IPS-NIHi7 (cell line): ENCODE measurements at regions not wholly inside any gene's neighbourhood (a gene's known extent, or its start where the extent isn't known, plus 50 kb on each side); places are given as distances from the start of the nearest gene placed in this dataset.
"Not testable (repeated sequence)": the region's sequence is repeated elsewhere in the genome, so short reads cannot be mapped to it uniquely, and the experiment has no call there.

ENCODE experiments used
- DNase-seq: peaks from one replicate; pipeline ENCODE4 v3.0.0; 2012; ENCODE audit warnings: mixed read lengths; ENCODE audit errors: extremely low spot score

GRCh38 chr10:100638969-100639368 is 103.2 kb downstream of the HIF1AN start:
- DNase-seq, result not testable (repeated sequence)

GRCh38 chr10:100642295-100642994 is 102.9 kb upstream of the PAX2 start:
- peak; percentile 73 for DNase-seq

- no peak for DNase-seq
Measured at GRCh38 chr10:100645091-100645490, 100.3 kb upstream of the PAX2 start.

GRCh38 chr10:100645613-100646392 is 99.6 kb upstream of the PAX2 start:
- no peak for DNase-seq

DNA sequence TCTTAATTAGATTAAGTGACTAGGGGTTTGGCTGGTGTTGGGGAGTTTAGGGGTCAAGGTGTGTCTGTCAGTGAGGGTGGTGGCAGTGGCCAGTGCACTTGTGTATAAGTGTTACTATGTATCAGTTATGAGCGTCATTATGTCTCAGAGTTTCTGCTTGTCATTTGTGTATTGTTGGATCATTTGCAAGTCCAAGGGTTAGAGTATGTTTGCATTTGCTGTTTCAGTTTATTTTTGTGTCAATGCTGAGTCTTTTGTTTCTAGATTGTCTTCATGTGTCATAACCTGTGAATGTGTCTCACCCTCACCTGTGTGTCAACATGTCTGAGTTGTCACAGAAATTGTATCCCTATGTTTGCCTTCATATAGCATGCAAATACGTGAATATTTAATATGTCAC is 97.5 kb upstream of the PAX2 start:
- DNase-seq, result no peak

- no peak for DNase-seq
Measured at GRCh38 chr10:100650693-100651092, 94.7 kb upstream of the PAX2 start.

DNA sequence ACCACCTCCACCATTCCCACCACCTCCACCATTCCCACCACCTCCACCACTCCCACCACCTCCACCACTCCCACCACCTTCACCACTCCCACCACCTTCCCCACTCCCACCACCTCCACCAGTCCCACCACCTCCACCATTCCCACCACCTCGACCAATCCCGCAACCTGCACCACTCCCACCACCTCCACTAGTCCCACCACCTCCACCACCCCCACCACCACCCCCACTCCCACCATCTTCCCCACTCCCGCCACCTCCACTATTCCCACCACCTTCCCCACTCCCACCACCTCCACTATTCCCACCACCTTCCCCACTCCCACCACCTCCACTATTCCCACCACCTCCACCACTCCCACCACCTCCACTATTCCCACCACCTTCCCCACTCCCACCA is 94.3 kb upstream of the PAX2 start:
- not testable (repeated sequence) for DNase-seq

DNA sequence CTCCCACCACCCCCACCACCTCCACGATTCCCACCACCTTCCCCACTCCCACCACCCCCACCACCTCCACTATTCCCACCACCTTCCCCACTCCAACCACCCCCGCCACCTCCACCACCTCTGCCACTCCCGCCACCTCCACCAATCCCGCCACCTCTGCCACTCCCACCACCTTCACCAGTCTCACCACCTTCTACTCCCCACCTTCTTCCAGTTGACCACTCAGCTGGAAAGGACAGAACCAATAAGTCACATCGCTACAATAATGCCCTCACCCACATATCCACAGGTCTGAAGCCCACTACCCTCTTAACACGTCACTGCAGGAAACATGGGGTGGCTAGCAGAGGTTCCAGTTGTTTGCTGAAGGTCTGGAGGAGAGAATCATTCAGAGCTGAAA is 93.5 kb upstream of the PAX2 start:
- no peak for DNase-seq

DNA sequence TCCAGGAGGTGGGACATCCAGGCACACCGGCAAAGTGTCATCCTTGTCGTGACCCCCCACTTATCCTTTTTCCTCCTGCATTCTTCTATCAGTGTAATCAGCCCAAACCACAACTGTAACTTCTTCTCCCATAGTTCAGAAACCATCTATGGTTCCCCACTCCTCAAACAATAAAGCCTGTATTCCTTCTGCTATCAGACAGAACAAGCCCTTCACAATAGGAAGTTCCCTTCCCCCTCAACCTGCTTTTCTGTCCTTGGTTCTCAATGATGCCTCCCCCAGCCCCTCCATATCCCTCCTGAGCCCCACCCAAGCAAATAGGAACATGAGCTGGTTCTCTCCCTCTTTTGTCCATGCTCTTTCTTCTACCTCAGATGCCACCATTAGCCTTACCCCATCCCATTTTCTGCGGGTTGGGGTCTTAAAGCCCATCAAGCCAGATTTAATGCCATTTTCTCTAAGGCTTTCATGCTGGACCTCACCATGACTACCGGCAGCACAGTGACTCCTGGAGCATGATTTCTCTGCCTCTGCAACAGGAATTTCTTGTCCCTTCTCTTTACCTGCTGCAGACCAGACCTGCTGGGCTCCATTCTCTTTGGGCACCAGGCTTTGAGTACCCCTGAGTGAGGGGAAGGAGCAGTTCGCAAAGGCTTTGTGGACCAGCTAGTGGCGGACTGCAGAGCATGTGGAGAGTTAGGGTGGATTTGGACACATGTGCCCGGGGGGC is 92.8 kb upstream of the PAX2 start:
- DNase-seq, result no peak

- no peak for DNase-seq
Measured at GRCh38 chr10:100653238-100653956, 92.0 kb upstream of the PAX2 start.

GRCh38 chr10:100653957-100654781 is 91.2 kb upstream of the PAX2 start:
- peak; percentile 59 for DNase-seq

GRCh38 chr10:100654782-100655325 is 90.5 kb upstream of the PAX2 start:
- peak; percentile 54 for DNase-seq

GRCh38 chr10:100655326-100655759 is 90.0 kb upstream of the PAX2 start:
- DNase-seq, result no peak

GRCh38 chr10:100655760-100656421 is 89.5 kb upstream of the PAX2 start:
- DNase-seq, result no peak

GRCh38 chr10:100656454-100656853 is 88.9 kb upstream of the PAX2 start:
- peak; percentile 86 for DNase-seq

- no peak for DNase-seq
Measured at GRCh38 chr10:100658269-100658668, 87.1 kb upstream of the PAX2 start.

DNA sequence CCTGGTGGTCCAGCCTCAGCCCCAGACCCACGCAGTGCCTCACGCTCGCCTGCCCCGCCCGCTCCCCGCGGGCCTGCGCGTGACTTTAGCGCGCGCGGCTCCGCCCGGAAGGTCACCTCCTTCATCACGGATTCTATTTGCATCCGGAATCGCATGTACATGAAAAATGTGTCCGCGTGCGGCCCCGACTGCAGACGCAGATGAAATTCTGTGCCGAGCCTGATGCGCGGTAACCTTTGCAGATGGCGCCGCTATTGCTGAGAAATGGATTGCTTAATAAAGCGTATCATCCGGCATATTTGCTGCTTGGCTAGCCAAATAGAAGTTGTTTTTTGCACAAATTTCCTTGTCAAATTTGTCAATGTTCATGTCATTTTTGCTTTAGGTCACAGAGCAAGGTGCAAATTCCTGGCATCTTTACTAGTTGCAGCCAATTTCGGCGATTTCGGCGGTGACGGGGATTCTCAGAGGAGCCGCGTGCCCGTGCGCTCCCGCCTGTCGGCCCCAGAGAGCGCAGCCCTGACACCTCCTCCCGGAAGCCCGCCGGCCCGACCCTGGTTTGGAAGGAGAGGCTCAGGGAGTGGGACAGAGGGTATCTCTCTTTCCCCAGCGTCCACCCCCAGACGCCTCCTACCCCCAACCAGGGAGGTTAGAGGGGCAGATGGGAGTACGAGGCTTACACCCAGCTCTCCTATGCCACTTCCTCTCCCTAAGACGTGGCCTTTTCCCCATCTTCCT is 85.9 kb upstream of the PAX2 start:
- no peak for DNase-seq

GRCh38 chr10:100660365-100660764 is 85.0 kb upstream of the PAX2 start:
- DNase-seq, result no peak

DNA sequence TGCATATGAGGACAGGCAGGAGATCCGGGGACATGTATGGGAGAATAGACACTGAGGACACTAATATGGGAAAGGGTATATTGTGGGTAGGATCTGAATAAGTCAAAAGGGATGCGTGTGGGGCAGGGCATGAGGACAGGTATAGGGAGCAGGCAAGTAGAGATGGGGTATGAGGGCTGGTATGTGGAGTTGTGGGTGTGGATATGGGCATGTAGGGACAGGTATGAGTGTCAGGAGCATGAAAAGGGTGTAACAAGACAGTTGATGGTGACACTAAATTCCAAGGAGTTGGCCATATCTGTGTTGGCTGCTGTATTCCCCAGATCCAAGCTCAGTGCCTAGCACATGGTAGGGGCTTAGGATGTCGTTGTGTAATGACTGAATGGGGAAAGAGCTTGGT is 84.4 kb upstream of the PAX2 start:
- no peak for DNase-seq
